NCI-H1092 (cell line): ENCODE measurements at regions not wholly inside any gene's neighbourhood (a gene's known extent, or its start where the extent isn't known, plus 50 kb on each side); places are given as distances from the start of the nearest gene placed in this dataset.
"Not testable (repeated sequence)": the region's sequence is repeated elsewhere in the genome, so short reads cannot be mapped to it uniquely, and the experiment has no call there.

ENCODE experiments used
- DNase-seq: peaks from one replicate; lab custom pipeline; 2025; lab: John Stamatoyannopoulos, UW

GRCh38 chr4:63296773-63297172 lies 1112.5 kb downstream of the TECRL start:
- DNase-seq: peak; percentile 4

GRCh38 chr4:63275491-63275890 lies 1133.8 kb downstream of the TECRL start:
- DNase-seq: no peak

GRCh38 chr4:63269156-63269555 lies 1140.1 kb downstream of the TECRL start:
- DNase-seq: no peak

GRCh38 chr4:63233671-63234070 lies 1175.6 kb downstream of the TECRL start:
- DNase-seq: no peak

- DNase-seq: no peak
These were observed 1177.2 kb downstream of the TECRL start for GRCh38 chr4:63232058-63232457.

GRCh38 chr4:63226229-63226628 lies 1183.0 kb downstream of the TECRL start:
- DNase-seq: no peak

- DNase-seq: no peak
These were observed 1186.8 kb downstream of the TECRL start for GRCh38 chr4:63222466-63222865.

- DNase-seq: no peak
These were observed 1187.8 kb downstream of the TECRL start for GRCh38 chr4:63221477-63221876.

GRCh38 chr4:63218856-63219255 lies 1190.4 kb downstream of the TECRL start:
- DNase-seq: no peak

GRCh38 chr4:63214076-63214475 lies 1195.2 kb downstream of the TECRL start:
- DNase-seq: no peak

GRCh38 chr4:63211776-63212479 lies 1197.3 kb downstream of the TECRL start:
- DNase-seq: no peak

GRCh38 chr4:63211375-63211774 lies 1197.9 kb downstream of the TECRL start:
- no peak for DNase-seq

GRCh38 chr4:63193029-63193428 lies 1216.2 kb downstream of the TECRL start:
- not testable (repeated sequence) for DNase-seq

- DNase-seq: no peak
These were observed 1237.9 kb downstream of the TECRL start for GRCh38 chr4:63171341-63171740.

- DNase-seq: no peak
These were observed 1238.3 kb downstream of the TECRL start for GRCh38 chr4:63170923-63171322.

GRCh38 chr4:63169836-63170235 lies 1239.4 kb downstream of the TECRL start:
- no peak for DNase-seq

GRCh38 chr4:63155561-63155960 lies 1253.7 kb downstream of the TECRL start:
- DNase-seq: no peak

- DNase-seq: no peak
These were observed 1285.8 kb downstream of the TECRL start for GRCh38 chr4:63123441-63123840.

GRCh38 chr4:63122955-63123354 lies 1286.3 kb downstream of the TECRL start:
- no peak for DNase-seq

GRCh38 chr4:63106600-63106999 lies 1302.7 kb downstream of the TECRL start:
- no peak for DNase-seq

- DNase-seq: no peak
These were observed 1303.4 kb downstream of the TECRL start for GRCh38 chr4:63105839-63106238.

GRCh38 chr4:63090641-63091040 lies 1318.6 kb downstream of the TECRL start:
- DNase-seq: no peak

GRCh38 chr4:63085091-63085490 lies 1324.2 kb downstream of the TECRL start:
- no peak for DNase-seq

GRCh38 chr4:63080934-63081333 lies 1328.3 kb downstream of the TECRL start:
- DNase-seq: no peak
